H1 (cell line): ENCODE measurements at regions not wholly inside any gene's neighbourhood (a gene's known extent, or its start where the extent isn't known, plus 50 kb on each side); places are given as distances from the start of the nearest gene placed in this dataset.

Experiments
- TAF1 ChIP-seq: IDR thresholded peaks from 2 replicates; pipeline ENCODE4 v1.6.1; 2011; ENCODE audit warnings: mild to moderate bottlenecking, low read depth, low read length
- YY1 ChIP-seq: IDR thresholded peaks from 2 replicates; pipeline ENCODE4 v1.6.1; 2011; ENCODE audit warnings: low read depth, mild to moderate bottlenecking, low read length
- ZNF274 ChIP-seq: IDR thresholded peaks from 2 replicates; pipeline ENCODE4 v1.7.0; 2012; ENCODE audit warnings: low read length, borderline replicate concordance; ENCODE audit errors: extremely low read depth
- TF ChIP-seq, protein P1 (sequence below): IDR thresholded peaks from 2 replicates; pipeline ENCODE4 v1.6.1; 2012; ENCODE audit warnings: low read length, inconsistent platforms

DNA sequence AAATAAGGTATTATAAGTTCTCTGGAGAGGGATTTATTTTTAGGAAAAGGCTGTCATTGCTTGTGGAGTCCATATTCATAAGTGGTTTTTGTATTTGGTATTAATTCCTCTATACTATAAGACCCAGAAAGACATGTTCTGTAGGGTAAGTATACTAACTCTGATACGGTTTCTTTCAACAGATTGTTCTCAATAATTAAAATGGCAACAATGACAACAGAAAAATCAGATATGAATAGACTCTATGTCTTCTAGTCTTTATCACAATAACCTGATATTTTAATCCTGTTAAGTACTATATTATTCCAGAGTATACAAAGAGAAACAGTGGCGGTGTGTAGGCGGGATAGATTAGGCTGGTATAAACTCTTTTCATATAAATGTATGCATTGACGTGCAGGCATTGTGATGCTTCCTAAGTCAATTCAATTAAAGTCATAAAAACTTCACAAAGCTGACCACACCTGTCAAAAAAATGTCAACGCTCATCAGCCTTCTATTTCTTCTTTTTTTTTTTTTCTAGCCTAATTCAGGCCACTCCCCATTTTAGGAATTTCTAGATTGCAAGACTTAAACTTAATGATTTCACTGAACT is 150.4 kb downstream of the TRIML1 start (continued):
- TF ChIP-seq, protein P1, sequence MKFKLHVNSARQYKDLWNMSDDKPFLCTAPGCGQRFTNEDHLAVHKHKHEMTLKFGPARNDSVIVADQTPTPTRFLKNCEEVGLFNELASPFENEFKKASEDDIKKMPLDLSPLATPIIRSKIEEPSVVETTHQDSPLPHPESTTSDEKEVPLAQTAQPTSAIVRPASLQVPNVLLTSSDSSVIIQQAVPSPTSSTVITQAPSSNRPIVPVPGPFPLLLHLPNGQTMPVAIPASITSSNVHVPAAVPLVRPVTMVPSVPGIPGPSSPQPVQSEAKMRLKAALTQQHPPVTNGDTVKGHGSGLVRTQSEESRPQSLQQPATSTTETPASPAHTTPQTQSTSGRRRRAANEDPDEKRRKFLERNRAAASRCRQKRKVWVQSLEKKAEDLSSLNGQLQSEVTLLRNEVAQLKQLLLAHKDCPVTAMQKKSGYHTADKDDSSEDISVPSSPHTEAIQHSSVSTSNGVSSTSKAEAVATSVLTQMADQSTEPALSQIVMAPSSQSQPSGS = no peak
- TF ChIP-seq TAF1 = no peak
- no peak for TF ChIP-seq ZNF274
- TF ChIP-seq YY1 = no peak
